Ishikawa (cell line): ENCODE measurements at regions not wholly inside any gene's neighbourhood (a gene's known extent, or its start where the extent isn't known, plus 50 kb on each side); places are given as distances from the start of the nearest gene placed in this dataset.

Experiments
- EP300 ChIP-seq: IDR thresholded peaks from 2 replicates; pipeline ENCODE4 v1.6.1; 2012; ENCODE audit warnings: borderline replicate concordance
- MAX ChIP-seq: IDR thresholded peaks from 2 replicates; pipeline ENCODE4 v1.6.1; 2012
- RAD21 ChIP-seq: IDR thresholded peaks from 2 replicates; pipeline ENCODE4 v1.6.1; 2012; ENCODE audit warnings: low read depth
- REST ChIP-seq: IDR thresholded peaks from 2 replicates; pipeline ENCODE4 v1.6.1; 2012; ENCODE audit warnings: low read depth, mild to moderate bottlenecking
- TAF1 ChIP-seq: IDR thresholded peaks from 2 replicates; pipeline ENCODE4 v1.6.1; 2012; ENCODE audit warnings: low read depth, mild to moderate bottlenecking
- TCF12 ChIP-seq: IDR thresholded peaks from 2 replicates; pipeline ENCODE4 v1.6.1; 2012; ENCODE audit warnings: low read depth
- TEAD4 ChIP-seq: IDR thresholded peaks from 2 replicates; pipeline ENCODE4 v1.6.1; 2012
- USF1 ChIP-seq: IDR thresholded peaks from 2 replicates; pipeline ENCODE4 v1.6.1; 2012
- YY1 ChIP-seq: IDR thresholded peaks from 2 replicates; pipeline ENCODE4 v1.6.1; 2012; ENCODE audit warnings: low read depth

GRCh38 chr6:27550692-27551091 is 77.8 kb upstream of the ZNF184 start:
- TF ChIP-seq YY1: no peak
- no peak for TF ChIP-seq RAD21
- TF ChIP-seq REST: no peak
- no peak for TF ChIP-seq TAF1
- no peak for TF ChIP-seq USF1
- no peak for TF ChIP-seq EP300
- TF ChIP-seq TEAD4: no peak
- TF ChIP-seq MAX: no peak
- no peak for TF ChIP-seq TCF12
